ENCODE measurements at regions not wholly inside any gene's neighbourhood (a gene's known extent, or its start where the extent isn't known, plus 50 kb on each side); places are given as distances from the start of the nearest gene placed in this dataset.

GRCh38 chr14:51410897-51411296 is 170.8 kb downstream of the TMX1 start:
- Histone ChIP-seq H3K27me3 (ENCODE audit: control insufficient read depth in 1 of 2, insufficient read depth in 2 of 2, low read length in 2 of 2) (peaks cover 0 to 2% of the 10 kb centered on the region in 2 experiments), H3K4me3 (ENCODE audit: low read length) (no peak overlapping the region), H3K36me3 (ENCODE audit: insufficient read depth, low read length) (no peaks in the 10 kb centered on the region), H3K4me1 (ENCODE audit: insufficient read depth, low read length) (no peaks in the 10 kb centered on the region), H3K27ac (ENCODE audit: low read depth in 1 of 2, low read length in 2 of 2) (no peak overlapping the region), H3K9me3 (ENCODE audit: control insufficient read depth in 1 of 2, insufficient read depth in 1 of 2, low read length in 2 of 2) (peaks cover 0 to 8% of the 10 kb centered on the region in 2 experiments)
- Mint-ChIP-seq H3K27me3 (peaks cover 28% of the 10 kb centered on the region), H3K9me3 (peaks cover 5% of the 10 kb centered on the region), H3K36me3 (ENCODE audit: low read depth) (no peaks in the 10 kb centered on the region), H3K4me1 (ENCODE audit: low read depth) (no peaks in the 10 kb centered on the region), H3K27ac (no peak overlapping the region), H3K4me3 (no peak overlapping the region)
- intact Hi-C loops (cut with DNase I, micrococcal nuclease): no loop called here
- TF ChIP-seq CTCF (IDR thresholded peaks at IDR 0.05): no peak
- no peak for DNase-seq
- POLR2A ChIA-PET: no interaction called here
- no peak for ATAC-seq (ENCODE audit: poor library complexity)
- CTCF ChIA-PET: no interaction called here

- Mint-ChIP-seq H3K4me1 (ENCODE audit: low read depth) (peaks cover 23% of the 10 kb centered on the region), H3K36me3 (ENCODE audit: low read depth) (peaks cover 39% of the 10 kb centered on the region), H3K27me3 (peaks cover 25% of the 10 kb centered on the region), H3K9me3 (peaks cover 31% of the 10 kb centered on the region), H3K4me3 (peak overlapping the region; percentile 58), H3K27ac (peak overlapping the region; percentile 81)
- no peak overlapping the region for H3K4me3 ChIP-seq (ENCODE audit: low read length)
- peak in 11 of 14 experiments; percentile 5 to 83 (median 34) for DNase-seq
- intact Hi-C loops (cut with DNase I, micrococcal nuclease): no loop called here
- H3K27ac ChIP-seq (ENCODE audit: low read depth in 1 of 2, low read length in 2 of 2): peak overlapping the region; percentile 61 to 69
- peak; percentile 87 for ATAC-seq (ENCODE audit: poor library complexity)
- POLR2A ChIA-PET: interaction anchor here (0.8 kb wide), 1 partner anchor 485 kb away, joined by 3 read pairs; no protein-coding TSS in a partner anchor
- no peak for TF ChIP-seq CTCF (IDR thresholded peaks at IDR 0.05)
- H3K4me1 ChIP-seq (ENCODE audit: insufficient read depth, low read length): peaks cover 17% of the 10 kb centered on the region
- CTCF ChIA-PET: no interaction called here
- H3K36me3 ChIP-seq (ENCODE audit: insufficient read depth, low read length): no peaks in the 10 kb centered on the region
- H3K9me3 ChIP-seq (ENCODE audit: control insufficient read depth in 1 of 2, insufficient read depth in 1 of 2, low read length in 2 of 2): peaks cover 24 to 27% of the 10 kb centered on the region in 2 experiments
- H3K27me3 ChIP-seq (ENCODE audit: control insufficient read depth in 1 of 2, insufficient read depth in 2 of 2, low read length in 2 of 2): no peaks in the 10 kb centered on the region
Measured at GRCh38 chr14:51419685-51420084, 179.6 kb downstream of the TMX1 start.

DNA sequence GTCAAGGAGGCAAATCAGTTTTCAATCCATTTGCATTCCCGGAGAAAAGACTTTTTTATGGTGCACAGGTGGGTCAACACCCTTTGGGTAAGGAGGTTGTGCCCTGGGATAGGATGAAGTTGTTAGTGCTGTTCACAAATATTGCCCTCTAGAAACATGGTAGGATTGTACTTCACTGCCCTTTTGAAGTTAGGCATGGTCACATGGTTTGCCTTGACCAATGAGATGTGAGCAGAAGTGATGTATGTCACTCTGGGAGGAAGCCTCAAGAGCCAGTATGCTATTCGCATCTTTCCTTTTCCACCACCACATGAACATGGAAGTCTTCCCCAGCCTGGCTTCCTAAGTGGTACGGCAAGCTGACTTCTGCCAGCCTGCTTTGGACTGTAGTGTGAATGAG is 182.7 kb downstream of the TMX1 start:
- no peak overlapping the region for H3K4me3 ChIP-seq (ENCODE audit: low read length)
- ATAC-seq (ENCODE audit: poor library complexity) (no peak), DNase-seq (no peak)
- no peak overlapping the region for H3K27ac ChIP-seq (ENCODE audit: low read depth in 1 of 2, low read length in 2 of 2)
- Mint-ChIP-seq H3K36me3 (ENCODE audit: low read depth) (peaks cover 37% of the 10 kb centered on the region), H3K4me3 (no peak overlapping the region), H3K9me3 (peaks cover 16% of the 10 kb centered on the region), H3K27me3 (peaks cover 3% of the 10 kb centered on the region), H3K27ac (no peak overlapping the region), H3K4me1 (ENCODE audit: low read depth) (peaks cover 23% of the 10 kb centered on the region)
- no peak for TF ChIP-seq CTCF (IDR thresholded peaks at IDR 0.05)
- ChIA-PET CTCF (no interaction called here), POLR2A (no interaction called here)
- H3K9me3 ChIP-seq (ENCODE audit: control insufficient read depth in 1 of 2, insufficient read depth in 1 of 2, low read length in 2 of 2): peaks cover 24 to 31% of the 10 kb centered on the region in 2 experiments
- intact Hi-C loops (cut with DNase I, micrococcal nuclease): no loop called here
- H3K4me1 ChIP-seq (ENCODE audit: insufficient read depth, low read length): peaks cover 17% of the 10 kb centered on the region
- no peaks in the 10 kb centered on the region for H3K36me3 ChIP-seq (ENCODE audit: insufficient read depth, low read length)
- peaks cover 0 to 13% of the 10 kb centered on the region in 2 experiments for H3K27me3 ChIP-seq (ENCODE audit: control insufficient read depth in 1 of 2, insufficient read depth in 2 of 2, low read length in 2 of 2)
